Spleen (tissue), 11 donors: ENCODE measurements at regions not wholly inside any gene's neighbourhood (a gene's known extent, or its start where the extent isn't known, plus 50 kb on each side); places are given as distances from the start of the nearest gene placed in this dataset.

Source experiments
- DNase-seq: peaks from one replicate; pipeline ENCODE4 v3.0.0-alpha.2; 2020
- H3K27ac ChIP-seq, 8 donors: fragments of 200-600 bp; sonication (generic) in 7 of 8; 1 replicate in 4 of 8; 2 replicates in 4 of 8; pipeline versions ENCODE4 v1.5.0 to v1.8.0; 2016 to 2021; ENCODE audit warnings: inconsistent platforms in 4 of 8, mild to moderate bottlenecking in 4 of 8, moderate library complexity in 1 of 8
- H3K27me3 ChIP-seq, 7 donors: fragments of 200-600 bp; sonication (generic) in 6 of 7; replicated peaks in 1 of 7; 1 replicate in 4 of 7; 2 replicates in 3 of 7; pipeline versions ENCODE4 v1.5.0 to v1.8.0; 2016 to 2021; ENCODE audit warnings: inconsistent platforms in 3 of 7, mild to moderate bottlenecking in 1 of 7
- H3K36me3 ChIP-seq, 6 donors: fragments of 200-600 bp; sonication (generic) in 5 of 6; 1 replicate in 4 of 6; 2 replicates in 2 of 6; pipeline versions ENCODE4 v1.5.0 to v1.8.0; 2016 to 2021; ENCODE audit warnings: inconsistent platforms in 2 of 6
- H3K4me1 ChIP-seq, 6 donors: fragments of 200-600 bp; sonication (generic) in 5 of 6; 1 replicate in 3 of 6; 2 replicates in 3 of 6; pipeline versions ENCODE4 v1.5.0 to v1.8.0; 2016 to 2021; ENCODE audit warnings: inconsistent platforms in 3 of 6
- H3K4me3 ChIP-seq, 8 donors: fragments of 200-600 bp; sonication (generic) in 7 of 8; 1 replicate in 4 of 8; 2 replicates in 4 of 8; pipeline versions ENCODE4 v1.5.0 to v1.8.0; 2016 to 2021; ENCODE audit warnings: inconsistent platforms in 4 of 8, mild to moderate bottlenecking in 4 of 8, moderate library complexity in 2 of 8
- H3K9me3 ChIP-seq, 8 donors: fragments of 200-600 bp; sonication (generic) in 7 of 8; 1 replicate in 4 of 8; 2 replicates in 4 of 8; pipeline versions ENCODE4 v1.5.0 to v1.8.0; 2016 to 2021; ENCODE audit warnings: inconsistent platforms in 4 of 8
- POLR2A ChIP-seq, 3 donors: fragments of 450-650 bp; IDR thresholded peaks; one replicate each; pipeline ENCODE4 v1.5.1; 2017; ENCODE audit warnings: antibody characterized with exemption in 3 of 3, mild to moderate bottlenecking in 1 of 3
- POLR2AphosphoS5 ChIP-seq, 3 donors: sonication (generic); formaldehyde crosslinking; IDR thresholded peaks; one replicate each; pipeline ENCODE4 v1.5.1; 2017; ENCODE audit warnings: antibody characterized with exemption in 3 of 3
- WGBS, 5 donors: extraction: QIAGEN DNeasy Blood & Tissue Kit in 3 of 5; methylation state at CpG; one replicate each; pipeline versions ENCODE4 v1.1.5 to v1.1.7; 2013 to 2018; 5-methylcytosine and 5-hydroxymethylcytosine counted together
- intact Hi-C: fragments of 100-400 bp; cut with DNase I; formaldehyde crosslinking; loops from one replicate; pipeline ENCODE4 v1.15.0; 2023; ENCODE audit warnings: low total_unique reads
- TF ChIP-seq, protein P1 (sequence below), 11 experiments: fragments of 200-600 bp in 7 of 11; fragments of 450-650 bp in 4 of 11; sonication (generic) in 4 of 11; IDR thresholded peaks in 8 of 11; conservative IDR thresholded peaks in 3 of 11; 1 replicate in 7 of 11; 2 replicates in 4 of 11; pipeline versions ENCODE4 v1.4.0 to v1.8.0; 2016 to 2021; ENCODE audit warnings: antibody characterized with exemption in 11 of 11, inconsistent platforms in 4 of 11, mild to moderate bottlenecking in 1 of 11
- donor health status: healthy with polysubstance abuse.
- donor health status: DM: no; HTN: no; CAD: no; lungs with moderate emphysema.
- donor health status: DM: no; HTN: no; CAD: no.
- donor health status: Bipolar disorder and iron deficiency.
- donor health status: healthy.
- donor health status: DM: no; HTN: no; CAD: no.
- donor health status: DM: yes; HTN: yes; CAD: no.

- 69 to 87% (median 82%) methylated on average over 1 of the region's 1 CpG for WGBS, 5 donors
- Histone ChIP-seq H3K36me3 (no peaks in the 10 kb centered on the region), H3K4me1 (no peaks in the 10 kb centered on the region), H3K9me3 (no peaks in the 10 kb centered on the region), H3K4me3 (no peak overlapping the region), H3K27me3 (no peaks in the 10 kb centered on the region), H3K27ac (no peak overlapping the region)
- no peak for TF ChIP-seq POLR2AphosphoS5 (IDR thresholded peaks at IDR 0.05)
- TF ChIP-seq, protein P1, sequence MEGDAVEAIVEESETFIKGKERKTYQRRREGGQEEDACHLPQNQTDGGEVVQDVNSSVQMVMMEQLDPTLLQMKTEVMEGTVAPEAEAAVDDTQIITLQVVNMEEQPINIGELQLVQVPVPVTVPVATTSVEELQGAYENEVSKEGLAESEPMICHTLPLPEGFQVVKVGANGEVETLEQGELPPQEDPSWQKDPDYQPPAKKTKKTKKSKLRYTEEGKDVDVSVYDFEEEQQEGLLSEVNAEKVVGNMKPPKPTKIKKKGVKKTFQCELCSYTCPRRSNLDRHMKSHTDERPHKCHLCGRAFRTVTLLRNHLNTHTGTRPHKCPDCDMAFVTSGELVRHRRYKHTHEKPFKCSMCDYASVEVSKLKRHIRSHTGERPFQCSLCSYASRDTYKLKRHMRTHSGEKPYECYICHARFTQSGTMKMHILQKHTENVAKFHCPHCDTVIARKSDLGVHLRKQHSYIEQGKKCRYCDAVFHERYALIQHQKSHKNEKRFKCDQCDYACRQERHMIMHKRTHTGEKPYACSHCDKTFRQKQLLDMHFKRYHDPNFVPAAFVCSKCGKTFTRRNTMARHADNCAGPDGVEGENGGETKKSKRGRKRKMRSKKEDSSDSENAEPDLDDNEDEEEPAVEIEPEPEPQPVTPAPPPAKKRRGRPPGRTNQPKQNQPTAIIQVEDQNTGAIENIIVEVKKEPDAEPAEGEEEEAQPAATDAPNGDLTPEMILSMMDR (IDR thresholded peaks at IDR 0.05 in 8 of 11, conservative IDR thresholded peaks at IDR 0.05 in 3 of 11): no peak
- TF ChIP-seq POLR2A (IDR thresholded peaks at IDR 0.05): no peak
- no peak for DNase-seq
- intact Hi-C loops: no loop called here
Measured at GRCh38 chr1:193661385-193661784, 475.0 kb upstream of the B3GALT2 start.

DNA sequence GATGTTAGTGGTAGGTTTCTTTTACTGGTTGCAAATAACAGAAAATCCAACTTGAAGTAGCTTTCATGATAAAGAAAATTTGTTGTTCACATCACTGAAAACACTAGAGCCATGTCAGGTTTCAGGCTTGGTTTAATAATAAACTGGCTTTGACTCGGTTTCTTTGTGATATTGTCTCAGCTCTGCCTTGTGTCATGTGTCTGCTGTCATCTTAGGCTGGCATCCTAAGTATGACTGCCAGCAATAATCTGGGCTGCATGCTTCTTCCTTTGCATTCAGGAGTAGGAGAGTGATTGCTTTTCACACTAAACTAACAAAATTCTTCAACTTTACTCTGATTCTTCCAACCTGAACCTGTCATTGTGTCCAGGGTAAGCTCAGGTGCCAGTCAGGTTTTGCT is 474.0 kb upstream of the B3GALT2 start:
- H3K36me3 ChIP-seq: no peaks in the 10 kb centered on the region
- no peak for DNase-seq
- WGBS, 5 donors: 40 to 86% (median 77%) methylated on average over 1 of the region's 1 CpG
- H3K4me1 ChIP-seq: no peaks in the 10 kb centered on the region
- intact Hi-C loops: no loop called here
- TF ChIP-seq POLR2A (IDR thresholded peaks at IDR 0.05): no peak
- TF ChIP-seq, protein P1 (IDR thresholded peaks at IDR 0.05 in 8 of 11, conservative IDR thresholded peaks at IDR 0.05 in 3 of 11): no peak
- TF ChIP-seq POLR2AphosphoS5 (IDR thresholded peaks at IDR 0.05): no peak
- no peak overlapping the region for H3K4me3 ChIP-seq
- H3K27ac ChIP-seq: no peak overlapping the region
- H3K9me3 ChIP-seq: peaks cover 0 to under 1% (median 0%) of the 10 kb centered on the region in 8 donors
- H3K27me3 ChIP-seq: no peaks in the 10 kb centered on the region

GRCh38 chr1:193658691-193659090 is 472.3 kb upstream of the B3GALT2 start:
- H3K27ac ChIP-seq: no peak overlapping the region
- no peak for DNase-seq
- no peaks in the 10 kb centered on the region for H3K4me1 ChIP-seq
- no peaks in the 10 kb centered on the region for H3K36me3 ChIP-seq
- no peaks in the 10 kb centered on the region for H3K27me3 ChIP-seq
- H3K4me3 ChIP-seq: no peak overlapping the region
- 64 to 100% (median 86%) methylated on average over 1 of the region's 1 CpG for whole genome bisulfite sequencing, 5 donors
- intact Hi-C loops: no loop called here
- H3K9me3 ChIP-seq: peaks cover 2 to 18% (median 12%) of the 10 kb centered on the region in 8 donors
- TF ChIP-seq, protein P1 (IDR thresholded peaks at IDR 0.05 in 8 of 11, conservative IDR thresholded peaks at IDR 0.05 in 3 of 11): no peak
- TF ChIP-seq POLR2AphosphoS5 (IDR thresholded peaks at IDR 0.05) (no peak), POLR2A (IDR thresholded peaks at IDR 0.05) (no peak)

DNA sequence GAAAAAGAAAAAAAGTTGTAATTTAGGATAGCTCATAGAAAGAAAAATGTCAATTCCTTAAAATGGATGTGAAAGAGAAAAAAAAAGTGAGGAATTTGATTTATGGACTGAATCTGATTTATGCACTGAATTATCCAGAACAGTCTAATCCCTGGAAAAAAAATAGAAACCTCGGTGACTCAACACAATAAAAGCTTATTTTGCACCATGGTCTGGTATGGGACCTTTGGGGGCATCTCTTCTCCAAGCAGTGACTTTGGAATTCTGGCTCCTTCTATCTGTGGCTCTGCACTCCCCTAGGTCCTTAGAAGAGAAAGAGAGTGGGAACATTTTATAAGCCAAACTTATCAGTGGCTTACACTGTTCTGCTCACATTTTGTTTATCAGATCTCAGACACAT is 471.7 kb upstream of the B3GALT2 start:
- no peak overlapping the region for H3K4me3 ChIP-seq
- H3K9me3 ChIP-seq: peaks cover 2 to 24% (median 17%) of the 10 kb centered on the region in 8 donors
- 71 to 90% (median 85%) methylated on average over 1 of the region's 1 CpG for WGBS, 5 donors
- no peak overlapping the region for H3K27ac ChIP-seq
- H3K4me1 ChIP-seq: no peaks in the 10 kb centered on the region
- no peak for DNase-seq
- no peaks in the 10 kb centered on the region for H3K36me3 ChIP-seq
- no peaks in the 10 kb centered on the region for H3K27me3 ChIP-seq
- intact Hi-C loops: no loop called here
- TF ChIP-seq, protein P1 (IDR thresholded peaks at IDR 0.05 in 8 of 11, conservative IDR thresholded peaks at IDR 0.05 in 3 of 11): no peak
- no peak for TF ChIP-seq POLR2A (IDR thresholded peaks at IDR 0.05)
- no peak for TF ChIP-seq POLR2AphosphoS5 (IDR thresholded peaks at IDR 0.05)
